K562 (cell line): ENCODE measurements at regions not wholly inside any gene's neighbourhood (a gene's known extent, or its start where the extent isn't known, plus 50 kb on each side); places are given as distances from the start of the nearest gene placed in this dataset.

ENCODE experiments used
- ATAC-seq: fragments of 200-7000 bp; cut with Tn5 transposase; 3 replicates; pipeline ENCODE4 v1.9.1; 2020; ENCODE audit warnings: moderate library complexity
- BruUV-seq: library from RNA; stranded (reverse); fragments of 400-500 nt; replicated peaks from 2 replicates; lab custom pipeline; 2021; lab: Mats Ljungman, UMichigan
- CTCF ChIA-PET: fragments of 300-600 bp; formaldehyde crosslinking; extraction: SDS; loops from one replicate; lab custom pipeline; 2021; ENCODE audit warnings: low intra/inter-chr PET ratio; lab: Yijun Ruan, JAX
- POLR2A ChIA-PET: fragments of 300-600, 350-650 bp; sonication (Branson Sonifier 250); formaldehyde crosslinking; extraction: SDS; loops from one replicate; lab custom pipeline; 2021; ENCODE audit warnings: antibody characterized with exemption, inconsistent platforms; lab: Yijun Ruan, JAX
- DNase-seq, 4 experiments: peaks; one replicate each; pipeline versions ENCODE4 v3.0.0 to v3.0.0-alpha.2; 2011 to 2018; ENCODE audit warnings: low spot score in 3 of 4, mixed read lengths in 3 of 4; ENCODE audit errors: extremely low read depth in 1 of 4
- FAIRE-seq: peaks from 2 replicates; lab custom pipeline; 2011; peaks lifted over from hg19 to GRCh38; lab: Jason Lieb, UNC
- H2AFZ ChIP-seq: 2 replicates; pipeline ENCODE4 v1.6.0; 2011; ENCODE audit warnings: low read depth, low read length, control low read depth, inconsistent platforms
- H3K27ac ChIP-seq: fragments of 200-600 bp; 3 replicates; pipeline ENCODE4 v1.8.0; 2011; ENCODE audit warnings: low read depth, mild to moderate bottlenecking, control low read depth, inconsistent platforms, low read length, moderate library complexity, mixed read lengths; ENCODE audit errors: extremely low read depth
- H3K27me3 ChIP-seq, 2 experiments: fragments of 300-600 bp in 1 of 2; 2 replicates in 1 of 2; 3 replicates in 1 of 2; pipeline versions ENCODE4 v1.6.0 to v1.8.0; 2011; ENCODE audit warnings: inconsistent platforms in 2 of 2, low read length in 2 of 2, mild to moderate bottlenecking in 1 of 2, mixed read lengths in 1 of 2, moderate library complexity in 1 of 2; ENCODE audit not compliant: control insufficient read depth in 2 of 2, insufficient read depth in 2 of 2
- H3K36me3 ChIP-seq: fragments of 300-600 bp; 3 replicates; pipeline ENCODE4 v1.8.0; 2011; ENCODE audit warnings: mild to moderate bottlenecking, low read length, inconsistent platforms; ENCODE audit not compliant: control insufficient read depth, insufficient read depth
- H3K4me1 ChIP-seq, 2 experiments: fragments of 200-600 bp in 1 of 2; replicated peaks in 1 of 2; 2 replicates in 1 of 2; 3 replicates in 1 of 2; pipeline versions ENCODE4 v1.5.1 to v1.8.0; 2011; ENCODE audit warnings: inconsistent platforms in 2 of 2, low read length in 2 of 2, mild to moderate bottlenecking in 1 of 2, mixed read lengths in 1 of 2, moderate library complexity in 1 of 2; ENCODE audit not compliant: control insufficient read depth in 2 of 2, insufficient read depth in 2 of 2
- H3K4me2 ChIP-seq: 2 replicates; pipeline ENCODE4 v1.6.1; 2011; ENCODE audit warnings: low read length, control low read depth, inconsistent platforms, mixed read lengths; ENCODE audit not compliant: insufficient read depth
- H3K4me3 ChIP-seq: fragments of 200-600 bp; sonication (generic), shearing (Covaris generic); 2 replicates; pipeline ENCODE4 v1.5.1; 2016; ENCODE audit warnings: control low read depth, inconsistent platforms
- H3K79me2 ChIP-seq: fragments of 200-600 bp; 3 replicates; pipeline ENCODE4 v1.8.0; 2011; ENCODE audit warnings: low read length, inconsistent platforms; ENCODE audit not compliant: control insufficient read depth, insufficient read depth
- H3K9ac ChIP-seq, 2 experiments: 2 replicates each; pipeline versions ENCODE4 v1.6.0 to v1.6.1; 2011; ENCODE audit warnings: low read depth in 2 of 2, low read length in 2 of 2, control low read depth in 1 of 2, inconsistent platforms in 1 of 2, mild to moderate bottlenecking in 1 of 2, mixed read lengths in 1 of 2; ENCODE audit not compliant: insufficient read depth in 1 of 2
- H3K9me1 ChIP-seq: one replicate; pipeline ENCODE4 v1.6.0; 2011; ENCODE audit warnings: inconsistent platforms, mild to moderate bottlenecking, low read length, moderate library complexity; ENCODE audit not compliant: control insufficient read depth, insufficient read depth
- H3K9me3 ChIP-seq: replicated peaks from 2 replicates; pipeline ENCODE4 v1.5.1; 2011; ENCODE audit warnings: low read depth, low read length, inconsistent platforms; ENCODE audit not compliant: control insufficient read depth, insufficient read depth
- H4K20me1 ChIP-seq: replicated peaks from 2 replicates; pipeline ENCODE4 v1.6.1; 2011; ENCODE audit warnings: low read length, inconsistent platforms, mixed read lengths; ENCODE audit not compliant: control insufficient read depth, insufficient read depth
- ESRRA ChIP-seq: fragments of 450-650 bp; IDR thresholded peaks from 2 replicates; pipeline ENCODE4 v1.6.1; 2014; ENCODE audit warnings: low read depth, mild to moderate bottlenecking, moderate library complexity, borderline replicate concordance
- GATA2 ChIP-seq: sonication (generic); formaldehyde crosslinking; IDR thresholded peaks from 2 replicates; pipeline ENCODE4 v1.4.0; 2020; ENCODE audit warnings: mild to moderate bottlenecking, missing genetic modification reagents
- PTTG1 ChIP-seq: fragments of 450-650 bp; IDR thresholded peaks from 2 replicates; pipeline ENCODE4 v1.6.1; 2016; ENCODE audit warnings: low read depth, mild to moderate bottlenecking, missing genetic modification characterization, missing compliant biosample characterization
- RAD21 ChIP-seq, 2 experiments: fragments of 250-450 bp in 1 of 2; fragments of 450-650 bp in 1 of 2; sonication (Bioruptor Pico) in 1 of 2; formaldehyde crosslinking in 1 of 2; IDR thresholded peaks in 1 of 2; conservative IDR thresholded peaks in 1 of 2; 2 replicates each; pipeline versions ENCODE4 v1.4.0 to v1.8.0; 2020 to 2022; ENCODE audit warnings: mild to moderate bottlenecking in 2 of 2, moderate library complexity in 1 of 2
- RHOXF2B ChIP-seq: fragments of 250-450 bp; sonication (Bioruptor Pico); conservative IDR thresholded peaks from 2 replicates; pipeline ENCODE4 v1.5.1; 2021
- TAL1 ChIP-seq: fragments of 450-650 bp; IDR thresholded peaks from 2 replicates; pipeline ENCODE4 v1.6.1; 2016; ENCODE audit warnings: mild to moderate bottlenecking
- TCF3 ChIP-seq: sonication (generic); formaldehyde crosslinking; IDR thresholded peaks from 2 replicates; pipeline ENCODE4 v1.4.0; 2020; ENCODE audit warnings: mild to moderate bottlenecking, missing genetic modification reagents
- WGBS: fragments of 100-300 bp; shearing (Covaris generic); methylation state at CpG from one replicate; pipeline ENCODE4 v1.1.6; 2016; ENCODE audit warnings: low coverage, mixed read lengths; ENCODE audit not compliant: insufficient coverage; ENCODE audit errors: missing lambda C conversion rate; 5-methylcytosine and 5-hydroxymethylcytosine counted together
- in situ Hi-C: fragments of 300-500 bp; cut with MboI; formaldehyde crosslinking; loops from 4 replicates; pipeline ENCODE4 v1.15.0; 2018; ENCODE audit warnings: inconsistent platforms, mixed read lengths
- intact Hi-C: fragments of 100-400 bp; cut with micrococcal nuclease; formaldehyde crosslinking; loops from 2 replicates; pipeline ENCODE4 v1.14.2; 2022
- TF ChIP-seq, protein P1 (sequence below): IDR thresholded peaks from 3 replicates; pipeline ENCODE4 v1.6.1; 2011; ENCODE audit warnings: borderline replicate concordance, mild to moderate bottlenecking; ENCODE audit not compliant: insufficient read length, insufficient read depth
- TF ChIP-seq, protein P2 (sequence below): sonication (generic); formaldehyde crosslinking; IDR thresholded peaks from 2 replicates; pipeline ENCODE4 v1.8.0; 2022; ENCODE audit warnings: mild to moderate bottlenecking, missing genetic modification reagents

DNA sequence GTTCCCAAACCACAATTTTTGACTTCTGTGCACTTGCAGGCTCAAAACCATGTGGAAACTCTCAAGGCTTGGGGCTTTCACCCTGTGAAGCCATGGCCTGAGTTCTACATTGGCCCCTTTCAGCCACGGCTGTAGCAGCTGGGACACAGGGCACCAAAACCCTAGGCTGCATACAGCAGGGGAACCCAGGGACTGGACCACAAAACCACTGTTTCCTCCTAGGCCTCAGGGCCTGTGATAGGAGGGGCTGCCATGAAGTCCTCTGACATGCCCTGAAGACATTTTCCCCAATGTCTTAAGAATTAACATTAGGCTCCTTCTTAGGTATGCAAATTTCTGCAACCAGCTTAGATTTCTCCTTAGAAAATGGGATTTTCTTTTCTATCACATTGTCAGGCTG, 312.1 kb upstream of the TUSC1 start:
- Histone ChIP-seq H3K9me1 (no peaks in the 10 kb centered on the region), H3K36me3 (no peaks in the 10 kb centered on the region), H3K9me3 (no peaks in the 10 kb centered on the region), H3K27ac (no peak overlapping the region), H3K4me1 (no peaks in the 10 kb centered on the region), H2AFZ (no peak overlapping the region), H3K4me3 (no peak overlapping the region), H4K20me1 (no peaks in the 10 kb centered on the region), H3K9ac (no peak overlapping the region), H3K4me2 (no peak overlapping the region), H3K27me3 (no peaks in the 10 kb centered on the region), H3K79me2 (no peaks in the 10 kb centered on the region)
- CTCF ChIA-PET: no interaction called here
- POLR2A ChIA-PET: no interaction called here
- ATAC-seq: no peak
- TF ChIP-seq, protein P1, sequence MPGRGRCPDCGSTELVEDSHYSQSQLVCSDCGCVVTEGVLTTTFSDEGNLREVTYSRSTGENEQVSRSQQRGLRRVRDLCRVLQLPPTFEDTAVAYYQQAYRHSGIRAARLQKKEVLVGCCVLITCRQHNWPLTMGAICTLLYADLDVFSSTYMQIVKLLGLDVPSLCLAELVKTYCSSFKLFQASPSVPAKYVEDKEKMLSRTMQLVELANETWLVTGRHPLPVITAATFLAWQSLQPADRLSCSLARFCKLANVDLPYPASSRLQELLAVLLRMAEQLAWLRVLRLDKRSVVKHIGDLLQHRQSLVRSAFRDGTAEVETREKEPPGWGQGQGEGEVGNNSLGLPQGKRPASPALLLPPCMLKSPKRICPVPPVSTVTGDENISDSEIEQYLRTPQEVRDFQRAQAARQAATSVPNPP: no peak
- TF ChIP-seq TAL1: no peak
- TF ChIP-seq RAD21 (CRISPR knock-in tag; conservative IDR thresholded peaks at IDR 0.05 in 1 of 2, IDR thresholded peaks at IDR 0.05 in 1 of 2): no peak
- no CpG with 5 or more reads among the region's 1 CpG for WGBS
- no peak for DNase-seq
- in situ Hi-C loops: no loop called here
- intact Hi-C loops: no loop called here
- no TSS peak for BruUV-seq
- FAIRE-seq: no peak

GRCh38 chr9:25975667-25976066, 297.4 kb upstream of the TUSC1 start:
- Histone ChIP-seq H3K27me3 (no peaks in the 10 kb centered on the region), H3K9ac (no peak overlapping the region), H4K20me1 (no peaks in the 10 kb centered on the region), H3K36me3 (no peaks in the 10 kb centered on the region), H3K4me3 (no peak overlapping the region), H3K9me1 (no peaks in the 10 kb centered on the region), H3K4me2 (no peak overlapping the region), H3K79me2 (no peaks in the 10 kb centered on the region), H3K9me3 (no peaks in the 10 kb centered on the region), H2AFZ (no peak overlapping the region), H3K4me1 (no peaks in the 10 kb centered on the region), H3K27ac (no peak overlapping the region)
- BruUV-seq: no TSS peak
- FAIRE-seq (no peak), ATAC-seq (no peak), DNase-seq (no peak)
- CTCF ChIA-PET: no interaction called here
- POLR2A ChIA-PET: no interaction called here
- WGBS: no CpG with 5 or more reads among the region's 1 CpG
- intact Hi-C loops: no loop called here
- in situ Hi-C loops: no loop called here
- TF ChIP-seq, protein P2, sequence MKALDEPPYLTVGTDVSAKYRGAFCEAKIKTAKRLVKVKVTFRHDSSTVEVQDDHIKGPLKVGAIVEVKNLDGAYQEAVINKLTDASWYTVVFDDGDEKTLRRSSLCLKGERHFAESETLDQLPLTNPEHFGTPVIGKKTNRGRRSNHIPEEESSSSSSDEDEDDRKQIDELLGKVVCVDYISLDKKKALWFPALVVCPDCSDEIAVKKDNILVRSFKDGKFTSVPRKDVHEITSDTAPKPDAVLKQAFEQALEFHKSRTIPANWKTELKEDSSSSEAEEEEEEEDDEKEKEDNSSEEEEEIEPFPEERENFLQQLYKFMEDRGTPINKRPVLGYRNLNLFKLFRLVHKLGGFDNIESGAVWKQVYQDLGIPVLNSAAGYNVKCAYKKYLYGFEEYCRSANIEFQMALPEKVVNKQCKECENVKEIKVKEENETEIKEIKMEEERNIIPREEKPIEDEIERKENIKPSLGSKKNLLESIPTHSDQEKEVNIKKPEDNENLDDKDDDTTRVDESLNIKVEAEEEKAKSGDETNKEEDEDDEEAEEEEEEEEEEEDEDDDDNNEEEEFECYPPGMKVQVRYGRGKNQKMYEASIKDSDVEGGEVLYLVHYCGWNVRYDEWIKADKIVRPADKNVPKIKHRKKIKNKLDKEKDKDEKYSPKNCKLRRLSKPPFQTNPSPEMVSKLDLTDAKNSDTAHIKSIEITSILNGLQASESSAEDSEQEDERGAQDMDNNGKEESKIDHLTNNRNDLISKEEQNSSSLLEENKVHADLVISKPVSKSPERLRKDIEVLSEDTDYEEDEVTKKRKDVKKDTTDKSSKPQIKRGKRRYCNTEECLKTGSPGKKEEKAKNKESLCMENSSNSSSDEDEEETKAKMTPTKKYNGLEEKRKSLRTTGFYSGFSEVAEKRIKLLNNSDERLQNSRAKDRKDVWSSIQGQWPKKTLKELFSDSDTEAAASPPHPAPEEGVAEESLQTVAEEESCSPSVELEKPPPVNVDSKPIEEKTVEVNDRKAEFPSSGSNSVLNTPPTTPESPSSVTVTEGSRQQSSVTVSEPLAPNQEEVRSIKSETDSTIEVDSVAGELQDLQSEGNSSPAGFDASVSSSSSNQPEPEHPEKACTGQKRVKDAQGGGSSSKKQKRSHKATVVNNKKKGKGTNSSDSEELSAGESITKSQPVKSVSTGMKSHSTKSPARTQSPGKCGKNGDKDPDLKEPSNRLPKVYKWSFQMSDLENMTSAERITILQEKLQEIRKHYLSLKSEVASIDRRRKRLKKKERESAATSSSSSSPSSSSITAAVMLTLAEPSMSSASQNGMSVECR (CRISPR knock-in tag): no peak
- TF ChIP-seq PTTG1 (tag) (no peak), RHOXF2B (no peak), ESRRA (no peak), TCF3 (CRISPR knock-in tag) (no peak), GATA2 (no peak)
